MG63 (cell line): ENCODE measurements at regions not wholly inside any gene's neighbourhood (a gene's known extent, or its start where the extent isn't known, plus 50 kb on each side); places are given as distances from the start of the nearest gene placed in this dataset.

Experiments used
- DNase-seq: peaks from one replicate; pipeline ENCODE4 v3.0.0-alpha.2; 2020
- H3K27me3 ChIP-seq: fragments of 250-450 bp; sonication (Bioruptor Pico); 2 replicates; pipeline ENCODE4 v1.5.1; 2020; ENCODE audit warnings: mild to moderate bottlenecking, moderate library complexity
- H3K36me3 ChIP-seq: fragments of 250-450 bp; sonication (Bioruptor Pico); 2 replicates; pipeline ENCODE4 v1.5.1; 2020; ENCODE audit warnings: mild to moderate bottlenecking, moderate library complexity
- H3K4me3 ChIP-seq: fragments of 250-450 bp; sonication (Bioruptor Pico); 2 replicates; pipeline ENCODE4 v1.5.1; 2020; ENCODE audit warnings: mild to moderate bottlenecking, moderate library complexity
- H3K9me3 ChIP-seq: fragments of 250-450 bp; sonication (Bioruptor Pico); 2 replicates; pipeline ENCODE4 v1.5.1; 2020; ENCODE audit warnings: mild to moderate bottlenecking, moderate library complexity

DNA sequence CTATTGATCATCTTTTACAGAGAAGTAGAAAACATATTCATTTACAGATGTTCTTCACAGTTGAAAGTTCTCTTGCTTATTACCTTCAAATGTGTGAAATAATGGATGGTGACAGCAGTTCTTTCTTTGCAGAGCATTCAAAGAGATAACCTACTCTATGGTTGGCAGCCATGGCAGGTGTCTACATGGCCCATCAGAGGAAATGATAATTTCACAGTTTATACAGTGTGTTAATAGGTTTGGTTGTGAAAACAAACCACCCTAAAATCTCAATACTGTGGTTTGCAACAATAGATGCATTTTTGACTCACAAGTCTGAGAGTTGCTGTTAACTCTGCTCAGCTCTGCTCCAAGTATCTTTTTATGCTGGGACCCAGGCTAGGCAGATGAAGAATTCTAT, 241.2 kb upstream of the SAMSN1 start:
- no peaks in the 10 kb centered on the region; the same call in 1 of the 2 replicates for H3K9me3 ChIP-seq
- no peaks in the 10 kb centered on the region; the same call in 1 of the 2 replicates for H3K27me3 ChIP-seq
- H3K4me3 ChIP-seq = no peak overlapping the region
- H3K36me3 ChIP-seq = no peaks in the 10 kb centered on the region
- no peak for DNase-seq

GRCh38 chr21:14785679-14786078, 239.6 kb upstream of the SAMSN1 start:
- no peaks in the 10 kb centered on the region; the same call in 1 of the 2 replicates for H3K9me3 ChIP-seq
- H3K27me3 ChIP-seq = no peaks in the 10 kb centered on the region; the same call in 1 of the 2 replicates
- DNase-seq = no peak
- no peak overlapping the region for H3K4me3 ChIP-seq
- H3K36me3 ChIP-seq = no peaks in the 10 kb centered on the region

GRCh38 chr21:14773777-14774345, 227.7 kb upstream of the SAMSN1 start:
- Histone ChIP-seq H3K4me3 (no peak overlapping the region), H3K36me3 (no peaks in the 10 kb centered on the region), H3K27me3 (no peaks in the 10 kb centered on the region), H3K9me3 (no peaks in the 10 kb centered on the region)
- no peak for DNase-seq

- Histone ChIP-seq H3K9me3 (no peaks in the 10 kb centered on the region), H3K36me3 (no peaks in the 10 kb centered on the region)
- DNase-seq = no peak
Measured at GRCh38 chr21:14771593-14771992, 225.5 kb upstream of the SAMSN1 start.

GRCh38 chr21:14768042-14768441, 221.9 kb upstream of the SAMSN1 start:
- no peak for DNase-seq
- no peak overlapping the region for H3K4me3 ChIP-seq
- H3K36me3 ChIP-seq = no peaks in the 10 kb centered on the region
- no peaks in the 10 kb centered on the region for H3K9me3 ChIP-seq
- no peaks in the 10 kb centered on the region for H3K27me3 ChIP-seq

More at GRCh38 chr21:14771593-14771992, 225.5 kb upstream of the SAMSN1 start:
- Histone ChIP-seq H3K4me3 (no peak overlapping the region), H3K27me3 (no peaks in the 10 kb centered on the region)

DNA sequence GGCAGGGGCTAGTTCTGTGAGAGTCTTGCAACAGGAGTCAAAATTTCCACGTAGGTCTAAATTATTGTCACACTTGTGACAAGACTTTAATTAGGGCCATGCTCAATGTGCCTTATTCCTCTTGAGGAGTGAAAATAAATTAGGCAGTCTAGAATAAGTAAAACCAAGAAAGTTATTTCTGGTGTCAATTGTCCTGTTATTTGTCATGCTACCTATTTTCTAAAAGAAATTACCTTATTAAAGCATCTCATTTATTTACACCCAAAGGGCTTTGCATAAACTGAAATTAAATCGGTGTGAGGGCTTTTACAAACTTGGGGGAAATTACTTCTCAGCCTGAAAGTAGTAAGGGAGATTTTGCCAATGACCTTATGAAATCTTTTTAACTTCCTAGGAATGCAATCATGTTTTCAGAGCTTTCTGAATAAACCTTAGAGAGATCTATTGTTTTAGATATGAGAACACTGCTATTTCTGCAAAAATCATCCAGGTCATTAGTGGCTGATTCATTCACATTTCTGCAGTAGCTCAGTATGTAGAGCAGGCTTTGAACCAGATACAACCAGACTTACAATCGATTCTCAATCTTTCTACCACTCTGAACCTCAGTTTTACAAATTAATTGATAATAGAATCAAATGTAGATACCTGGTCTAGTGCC, 221.2 kb upstream of the SAMSN1 start:
- H3K9me3 ChIP-seq = no peaks in the 10 kb centered on the region
- DNase-seq = no peak
- H3K4me3 ChIP-seq = no peak overlapping the region
- no peaks in the 10 kb centered on the region for H3K36me3 ChIP-seq
- H3K27me3 ChIP-seq = no peaks in the 10 kb centered on the region

DNA sequence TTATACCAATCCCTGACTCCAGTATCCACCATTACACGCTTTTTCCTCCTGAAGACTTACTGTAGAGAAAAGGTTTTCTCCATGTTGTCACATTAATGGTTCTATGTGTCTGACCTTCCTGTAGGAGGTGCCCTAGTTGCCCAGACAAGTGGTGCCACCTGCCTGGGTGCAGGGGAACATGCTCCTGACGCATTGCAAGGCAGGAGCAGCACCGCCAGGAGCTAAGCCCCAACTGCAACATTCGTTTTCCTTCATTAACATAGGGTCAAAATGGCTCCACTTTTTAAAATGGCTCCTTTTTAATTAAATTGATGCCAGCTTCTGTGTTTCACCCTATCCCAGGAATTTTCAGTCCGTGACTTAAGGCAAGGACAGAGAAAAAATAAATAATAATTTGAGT, 220.1 kb upstream of the SAMSN1 start:
- Histone ChIP-seq H3K9me3 (no peaks in the 10 kb centered on the region), H3K36me3 (no peaks in the 10 kb centered on the region), H3K27me3 (no peaks in the 10 kb centered on the region), H3K4me3 (no peak overlapping the region)
- DNase-seq = no peak

GRCh38 chr21:14763695-14764064, 217.6 kb upstream of the SAMSN1 start:
- H3K27me3 ChIP-seq = no peaks in the 10 kb centered on the region
- no peak for DNase-seq
- no peaks in the 10 kb centered on the region; the same call in 1 of the 2 replicates for H3K9me3 ChIP-seq
- H3K36me3 ChIP-seq = no peaks in the 10 kb centered on the region
- no peak overlapping the region for H3K4me3 ChIP-seq

GRCh38 chr21:14762734-14763694, 216.9 kb upstream of the SAMSN1 start:
- DNase-seq = no peak

DNA sequence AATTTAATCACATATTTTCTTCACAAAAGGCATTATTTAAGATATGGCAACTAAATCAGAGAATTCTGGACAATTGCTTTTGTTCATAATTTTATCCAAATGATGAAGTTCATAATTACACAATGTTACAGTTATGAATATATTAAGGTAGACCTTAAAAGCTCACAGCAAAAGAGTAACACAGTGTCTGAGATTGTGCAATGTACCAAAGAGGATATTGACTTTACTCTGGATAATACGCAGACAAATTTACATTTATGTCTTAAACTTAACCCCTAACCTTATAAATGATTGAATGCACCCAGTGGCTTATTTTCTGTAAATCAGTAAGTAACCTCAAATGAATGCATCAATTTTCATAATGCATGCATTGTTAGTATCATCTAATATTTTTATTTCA, 216.2 kb upstream of the SAMSN1 start:
- no peak for DNase-seq
- no peaks in the 10 kb centered on the region for H3K36me3 ChIP-seq
- H3K27me3 ChIP-seq = no peaks in the 10 kb centered on the region
- H3K4me3 ChIP-seq = no peak overlapping the region
- H3K9me3 ChIP-seq = no peaks in the 10 kb centered on the region; the same call in 1 of the 2 replicates

More at GRCh38 chr21:14762734-14763694, 216.9 kb upstream of the SAMSN1 start:
- no peaks in the 10 kb centered on the region; the same call in 1 of the 2 replicates for H3K9me3 ChIP-seq
- no peaks in the 10 kb centered on the region for H3K27me3 ChIP-seq
- no peaks in the 10 kb centered on the region for H3K36me3 ChIP-seq
- no peak overlapping the region for H3K4me3 ChIP-seq

GRCh38 chr21:14759285-14759684, 213.2 kb upstream of the SAMSN1 start:
- Histone ChIP-seq H3K36me3 (no peaks in the 10 kb centered on the region), H3K4me3 (no peak overlapping the region), H3K9me3 (no peaks in the 10 kb centered on the region; the same call in 1 of the 2 replicates), H3K27me3 (no peaks in the 10 kb centered on the region)
- no peak for DNase-seq

- no peaks in the 10 kb centered on the region for H3K27me3 ChIP-seq
- H3K4me3 ChIP-seq = no peak overlapping the region
- no peaks in the 10 kb centered on the region; the same call in 1 of the 2 replicates for H3K9me3 ChIP-seq
- no peaks in the 10 kb centered on the region for H3K36me3 ChIP-seq
- DNase-seq = no peak
Measured at GRCh38 chr21:14758849-14759248, 212.7 kb upstream of the SAMSN1 start.

DNA sequence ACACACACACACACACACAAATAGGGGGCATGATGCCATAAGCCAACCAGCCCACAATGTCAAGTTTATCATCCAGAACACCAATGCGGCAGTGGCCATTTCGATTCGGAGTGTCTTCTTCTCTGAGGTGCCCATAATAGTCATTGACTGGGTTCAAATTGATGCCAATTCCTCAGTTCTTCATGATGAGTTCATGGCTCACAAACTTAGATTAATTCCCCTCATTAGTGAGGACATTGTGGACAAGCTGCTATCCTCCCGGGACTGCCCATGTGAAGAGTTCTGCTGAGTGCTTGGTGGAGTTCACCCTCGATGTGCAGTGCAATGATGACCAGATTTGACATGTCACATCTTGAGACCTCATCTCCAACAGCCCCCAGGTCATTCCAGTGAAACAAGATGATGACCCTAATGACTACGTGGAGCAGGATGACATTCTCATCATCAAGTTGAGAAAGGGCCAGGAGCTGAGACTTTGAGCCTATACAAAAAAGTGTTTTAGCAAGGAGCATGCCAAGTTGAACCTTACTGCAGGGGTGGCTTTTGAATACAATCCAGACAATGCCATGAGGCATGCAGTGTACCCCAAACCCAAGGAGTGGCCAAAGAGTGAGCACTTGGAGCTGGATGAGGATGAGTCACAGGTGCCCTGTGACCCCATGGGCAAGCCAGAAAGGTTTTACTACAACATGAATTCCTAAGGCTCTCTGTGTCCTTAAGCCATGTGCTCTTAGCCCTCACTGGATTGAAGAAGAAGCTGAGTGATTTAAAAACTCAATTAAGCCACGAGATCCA, 211.6 kb upstream of the SAMSN1 start:
- no peak overlapping the region for H3K4me3 ChIP-seq
- DNase-seq = no peak
- no peaks in the 10 kb centered on the region for H3K27me3 ChIP-seq
- no peaks in the 10 kb centered on the region for H3K36me3 ChIP-seq
- H3K9me3 ChIP-seq = no peaks in the 10 kb centered on the region; the same call in 1 of the 2 replicates

GRCh38 chr21:14755086-14755485, 209.0 kb upstream of the SAMSN1 start:
- no peak overlapping the region for H3K4me3 ChIP-seq
- H3K36me3 ChIP-seq = no peaks in the 10 kb centered on the region
- DNase-seq = no peak
- H3K9me3 ChIP-seq = no peaks in the 10 kb centered on the region; the same call in 1 of the 2 replicates
- H3K27me3 ChIP-seq = no peaks in the 10 kb centered on the region

- H3K4me3 ChIP-seq = no peak overlapping the region
- H3K9me3 ChIP-seq = no peaks in the 10 kb centered on the region; the same call in 1 of the 2 replicates
- H3K36me3 ChIP-seq = no peaks in the 10 kb centered on the region
- no peak for DNase-seq
- no peaks in the 10 kb centered on the region for H3K27me3 ChIP-seq
Measured at GRCh38 chr21:14754682-14755081, 208.6 kb upstream of the SAMSN1 start.

DNA sequence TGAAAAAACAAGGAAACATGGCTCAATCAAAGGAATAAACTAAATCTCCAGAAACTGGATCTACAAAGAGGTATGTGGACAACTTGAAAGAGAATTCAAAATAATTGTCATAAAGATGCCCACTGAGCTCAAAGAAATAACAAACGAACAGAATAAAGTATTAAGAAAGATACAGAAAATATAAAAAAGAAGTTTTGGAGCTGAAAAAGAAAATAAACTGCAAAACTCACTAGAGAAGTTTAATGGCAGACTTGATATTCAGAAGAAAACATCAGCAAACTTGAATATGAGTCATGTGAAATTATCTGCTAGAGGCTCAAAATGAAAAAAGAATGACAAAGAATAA, 208.1 kb upstream of the SAMSN1 start:
- Histone ChIP-seq H3K27me3 (no peaks in the 10 kb centered on the region), H3K36me3 (no peaks in the 10 kb centered on the region), H3K9me3 (no peaks in the 10 kb centered on the region; the same call in 1 of the 2 replicates), H3K4me3 (no peak overlapping the region)
- no peak for DNase-seq
